SK-N-SH treated with all-trans-retinoic acid at 6 μM for 48 hours (cell line): ENCODE measurements at regions not wholly inside any gene's neighbourhood (a gene's known extent, or its start where the extent isn't known, plus 50 kb on each side); places are given as distances from the start of the nearest gene placed in this dataset.

ENCODE experiments used
- ATAC-seq: fragments of 200-7000 bp; cut with Tn5 transposase; 3 replicates; pipeline ENCODE4 v1.9.1; 2020; ENCODE audit warnings: mild to moderate bottlenecking, moderate library complexity
- ARNTL ChIP-seq: fragments of 450-650 bp; formaldehyde crosslinking; IDR thresholded peaks from 2 replicates; pipeline ENCODE4 v1.5.0; 2020; ENCODE audit warnings: low read depth, mild to moderate bottlenecking, moderate library complexity, borderline replicate concordance
- CSDC2 ChIP-seq: fragments of 250-450 bp; sonication (Bioruptor Pico); IDR thresholded peaks from 2 replicates; pipeline ENCODE4 v1.5.0; 2020; ENCODE audit warnings: mild to moderate bottlenecking, moderate library complexity
- ESRRG ChIP-seq: fragments of 250-450 bp; sonication (Bioruptor Pico); IDR thresholded peaks from 2 replicates; pipeline ENCODE4 v1.6.1; 2021; ENCODE audit warnings: mild to moderate bottlenecking
- GLIS3 ChIP-seq: fragments of 250-450 bp; sonication (Bioruptor Pico); IDR thresholded peaks from 2 replicates; pipeline ENCODE4 v1.5.0; 2020; ENCODE audit warnings: mild to moderate bottlenecking, moderate library complexity
- ISL1 ChIP-seq: fragments of 250-450 bp; sonication (Bioruptor Pico); IDR thresholded peaks from 2 replicates; pipeline ENCODE4 v2.1.2; 2022; ENCODE audit warnings: mild to moderate bottlenecking, moderate library complexity
- OSR1 ChIP-seq: fragments of 250-450 bp; sonication (Bioruptor Pico); IDR thresholded peaks from 2 replicates; pipeline ENCODE4 v1.8.0; 2022; ENCODE audit warnings: moderate library complexity, mild to moderate bottlenecking, inconsistent platforms
- PPARA ChIP-seq: fragments of 250-450 bp; sonication (Bioruptor Pico); IDR thresholded peaks from 2 replicates; pipeline ENCODE4 v1.5.0; 2020; ENCODE audit warnings: mild to moderate bottlenecking, borderline replicate concordance
- RARB ChIP-seq: fragments of 250-450 bp; sonication (Bioruptor Pico); IDR thresholded peaks from 2 replicates; pipeline ENCODE4 v1.8.0; 2021; ENCODE audit warnings: mild to moderate bottlenecking, moderate library complexity
- SNAI2 ChIP-seq: fragments of 250-450 bp; sonication (Bioruptor Pico); IDR thresholded peaks from 2 replicates; pipeline ENCODE4 v1.5.0; 2020; ENCODE audit warnings: mild to moderate bottlenecking, moderate library complexity
- TCF4 ChIP-seq: fragments of 250-450 bp; sonication (Bioruptor Pico); IDR thresholded peaks from 2 replicates; pipeline ENCODE4 v1.8.0; 2021; ENCODE audit warnings: mild to moderate bottlenecking, moderate library complexity, borderline replicate concordance
- ZC3H10 ChIP-seq: fragments of 250-450 bp; sonication (Bioruptor Pico); IDR thresholded peaks from 2 replicates; pipeline ENCODE4 v1.5.1; 2021; ENCODE audit warnings: mild to moderate bottlenecking, moderate library complexity
- ZFP3 ChIP-seq: fragments of 250-450 bp; sonication (Bioruptor Pico); IDR thresholded peaks from 2 replicates; pipeline ENCODE4 v1.5.0; 2020; ENCODE audit warnings: mild to moderate bottlenecking, moderate library complexity
- ZFP30 ChIP-seq: fragments of 450-650 bp; formaldehyde crosslinking; IDR thresholded peaks from 2 replicates; pipeline ENCODE4 v1.5.0; 2022; ENCODE audit warnings: mild to moderate bottlenecking, moderate library complexity
- ZNF565 ChIP-seq: fragments of 450-650 bp; formaldehyde crosslinking; conservative IDR thresholded peaks from 2 replicates; pipeline ENCODE4 v1.5.0; 2020; ENCODE audit warnings: low read depth, mild to moderate bottlenecking, moderate library complexity
- ZNF70 ChIP-seq: fragments of 450-650 bp; formaldehyde crosslinking; IDR thresholded peaks from 2 replicates; pipeline ENCODE4 v1.5.0; 2020; ENCODE audit warnings: mild to moderate bottlenecking, moderate library complexity
- ZNF8 ChIP-seq: fragments of 450-650 bp; formaldehyde crosslinking; IDR thresholded peaks from 2 replicates; pipeline ENCODE4 v1.5.0; 2020; ENCODE audit warnings: mild to moderate bottlenecking, moderate library complexity
- TF ChIP-seq, protein P1 (sequence below): fragments of 250-450 bp; sonication (Bioruptor Pico); IDR thresholded peaks from 2 replicates; pipeline ENCODE4 v1.5.1; 2021; ENCODE audit warnings: mild to moderate bottlenecking, moderate library complexity
- TF ChIP-seq, protein P2 (sequence below): fragments of 250-450 bp; sonication (Bioruptor Pico); IDR thresholded peaks from 2 replicates; pipeline ENCODE4 v1.5.0; 2020; ENCODE audit warnings: mild to moderate bottlenecking, moderate library complexity
- TF ChIP-seq, protein P3 (sequence below): fragments of 250-450 bp; sonication (Bioruptor Pico); IDR thresholded peaks from 2 replicates; pipeline ENCODE4 v1.8.0; 2021; ENCODE audit warnings: low read depth, mild to moderate bottlenecking, moderate library complexity, borderline replicate concordance
- TF ChIP-seq, protein P4 (sequence below): fragments of 250-450 bp; sonication (Bioruptor Pico); IDR thresholded peaks from 2 replicates; pipeline ENCODE4 v1.8.0; 2020; ENCODE audit warnings: mild to moderate bottlenecking, moderate library complexity, borderline replicate concordance

DNA sequence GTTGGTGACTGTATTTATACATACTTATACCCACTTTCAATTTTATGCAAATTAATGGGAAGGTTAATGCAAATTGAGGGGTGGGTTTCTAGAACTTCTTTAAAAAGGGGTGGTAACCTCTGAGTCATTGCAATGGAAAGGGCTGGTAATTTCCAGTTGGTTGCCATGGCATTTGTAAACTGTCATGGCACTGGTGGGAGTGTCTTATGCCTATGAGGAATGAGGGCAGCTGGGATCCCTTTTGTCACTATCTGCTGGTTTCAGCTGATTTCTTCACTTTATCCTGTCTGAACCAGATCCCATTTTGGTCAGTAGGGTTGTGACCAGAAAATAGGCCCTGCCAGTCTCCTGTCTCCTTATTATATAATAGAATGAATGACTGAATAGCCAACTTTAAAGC, 1006.7 kb upstream of the GOT2 start:
- no peak for ATAC-seq
- TF ChIP-seq ZNF8: no peak
- no peak for TF ChIP-seq ZNF70 (CRISPR knock-in tag)
- TF ChIP-seq, protein P1, sequence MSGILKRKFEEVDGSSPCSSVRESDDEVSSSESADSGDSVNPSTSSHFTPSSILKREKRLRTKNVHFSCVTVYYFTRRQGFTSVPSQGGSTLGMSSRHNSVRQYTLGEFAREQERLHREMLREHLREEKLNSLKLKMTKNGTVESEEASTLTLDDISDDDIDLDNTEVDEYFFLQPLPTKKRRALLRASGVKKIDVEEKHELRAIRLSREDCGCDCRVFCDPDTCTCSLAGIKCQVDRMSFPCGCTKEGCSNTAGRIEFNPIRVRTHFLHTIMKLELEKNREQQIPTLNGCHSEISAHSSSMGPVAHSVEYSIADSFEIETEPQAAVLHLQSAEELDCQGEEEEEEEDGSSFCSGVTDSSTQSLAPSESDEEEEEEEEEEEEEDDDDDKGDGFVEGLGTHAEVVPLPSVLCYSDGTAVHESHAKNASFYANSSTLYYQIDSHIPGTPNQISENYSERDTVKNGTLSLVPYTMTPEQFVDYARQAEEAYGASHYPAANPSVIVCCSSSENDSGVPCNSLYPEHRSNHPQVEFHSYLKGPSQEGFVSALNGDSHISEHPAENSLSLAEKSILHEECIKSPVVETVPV (CRISPR knock-in tag): no peak
- TF ChIP-seq TCF4: no peak
- TF ChIP-seq ARNTL (CRISPR knock-in tag): no peak
- TF ChIP-seq SNAI2 (CRISPR knock-in tag): no peak
- TF ChIP-seq, protein P2, sequence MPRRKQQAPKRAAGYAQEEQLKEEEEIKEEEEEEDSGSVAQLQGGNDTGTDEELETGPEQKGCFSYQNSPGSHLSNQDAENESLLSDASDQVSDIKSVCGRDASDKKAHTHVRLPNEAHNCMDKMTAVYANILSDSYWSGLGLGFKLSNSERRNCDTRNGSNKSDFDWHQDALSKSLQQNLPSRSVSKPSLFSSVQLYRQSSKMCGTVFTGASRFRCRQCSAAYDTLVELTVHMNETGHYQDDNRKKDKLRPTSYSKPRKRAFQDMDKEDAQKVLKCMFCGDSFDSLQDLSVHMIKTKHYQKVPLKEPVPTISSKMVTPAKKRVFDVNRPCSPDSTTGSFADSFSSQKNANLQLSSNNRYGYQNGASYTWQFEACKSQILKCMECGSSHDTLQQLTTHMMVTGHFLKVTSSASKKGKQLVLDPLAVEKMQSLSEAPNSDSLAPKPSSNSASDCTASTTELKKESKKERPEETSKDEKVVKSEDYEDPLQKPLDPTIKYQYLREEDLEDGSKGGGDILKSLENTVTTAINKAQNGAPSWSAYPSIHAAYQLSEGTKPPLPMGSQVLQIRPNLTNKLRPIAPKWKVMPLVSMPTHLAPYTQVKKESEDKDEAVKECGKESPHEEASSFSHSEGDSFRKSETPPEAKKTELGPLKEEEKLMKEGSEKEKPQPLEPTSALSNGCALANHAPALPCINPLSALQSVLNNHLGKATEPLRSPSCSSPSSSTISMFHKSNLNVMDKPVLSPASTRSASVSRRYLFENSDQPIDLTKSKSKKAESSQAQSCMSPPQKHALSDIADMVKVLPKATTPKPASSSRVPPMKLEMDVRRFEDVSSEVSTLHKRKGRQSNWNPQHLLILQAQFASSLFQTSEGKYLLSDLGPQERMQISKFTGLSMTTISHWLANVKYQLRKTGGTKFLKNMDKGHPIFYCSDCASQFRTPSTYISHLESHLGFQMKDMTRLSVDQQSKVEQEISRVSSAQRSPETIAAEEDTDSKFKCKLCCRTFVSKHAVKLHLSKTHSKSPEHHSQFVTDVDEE (CRISPR knock-in tag): no peak
- no peak for TF ChIP-seq RARB (CRISPR knock-in tag)
- no peak for TF ChIP-seq ISL1 (CRISPR knock-in tag)
- TF ChIP-seq, protein P3, sequence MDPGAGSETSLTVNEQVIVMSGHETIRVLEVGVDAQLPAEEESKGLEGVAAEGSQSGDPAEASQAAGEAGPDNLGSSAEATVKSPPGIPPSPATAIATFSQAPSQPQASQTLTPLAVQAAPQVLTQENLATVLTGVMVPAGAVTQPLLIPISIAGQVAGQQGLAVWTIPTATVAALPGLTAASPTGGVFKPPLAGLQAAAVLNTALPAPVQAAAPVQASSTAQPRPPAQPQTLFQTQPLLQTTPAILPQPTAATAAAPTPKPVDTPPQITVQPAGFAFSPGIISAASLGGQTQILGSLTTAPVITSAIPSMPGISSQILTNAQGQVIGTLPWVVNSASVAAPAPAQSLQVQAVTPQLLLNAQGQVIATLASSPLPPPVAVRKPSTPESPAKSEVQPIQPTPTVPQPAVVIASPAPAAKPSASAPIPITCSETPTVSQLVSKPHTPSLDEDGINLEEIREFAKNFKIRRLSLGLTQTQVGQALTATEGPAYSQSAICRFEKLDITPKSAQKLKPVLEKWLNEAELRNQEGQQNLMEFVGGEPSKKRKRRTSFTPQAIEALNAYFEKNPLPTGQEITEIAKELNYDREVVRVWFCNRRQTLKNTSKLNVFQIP (CRISPR knock-in tag): no peak
- no peak for TF ChIP-seq OSR1 (CRISPR knock-in tag)
- no peak for TF ChIP-seq CSDC2 (CRISPR knock-in tag)
- TF ChIP-seq GLIS3 (CRISPR knock-in tag): no peak
- TF ChIP-seq, protein P4, sequence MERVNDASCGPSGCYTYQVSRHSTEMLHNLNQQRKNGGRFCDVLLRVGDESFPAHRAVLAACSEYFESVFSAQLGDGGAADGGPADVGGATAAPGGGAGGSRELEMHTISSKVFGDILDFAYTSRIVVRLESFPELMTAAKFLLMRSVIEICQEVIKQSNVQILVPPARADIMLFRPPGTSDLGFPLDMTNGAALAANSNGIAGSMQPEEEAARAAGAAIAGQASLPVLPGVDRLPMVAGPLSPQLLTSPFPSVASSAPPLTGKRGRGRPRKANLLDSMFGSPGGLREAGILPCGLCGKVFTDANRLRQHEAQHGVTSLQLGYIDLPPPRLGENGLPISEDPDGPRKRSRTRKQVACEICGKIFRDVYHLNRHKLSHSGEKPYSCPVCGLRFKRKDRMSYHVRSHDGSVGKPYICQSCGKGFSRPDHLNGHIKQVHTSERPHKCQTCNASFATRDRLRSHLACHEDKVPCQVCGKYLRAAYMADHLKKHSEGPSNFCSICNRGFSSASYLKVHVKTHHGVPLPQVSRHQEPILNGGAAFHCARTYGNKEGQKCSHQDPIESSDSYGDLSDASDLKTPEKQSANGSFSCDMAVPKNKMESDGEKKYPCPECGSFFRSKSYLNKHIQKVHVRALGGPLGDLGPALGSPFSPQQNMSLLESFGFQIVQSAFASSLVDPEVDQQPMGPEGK: no peak
- no peak for TF ChIP-seq ZFP3 (CRISPR knock-in tag)
- TF ChIP-seq ZNF565 (CRISPR knock-in tag): no peak
- TF ChIP-seq ESRRG (CRISPR knock-in tag): no peak
- TF ChIP-seq PPARA (CRISPR knock-in tag): no peak

DNA sequence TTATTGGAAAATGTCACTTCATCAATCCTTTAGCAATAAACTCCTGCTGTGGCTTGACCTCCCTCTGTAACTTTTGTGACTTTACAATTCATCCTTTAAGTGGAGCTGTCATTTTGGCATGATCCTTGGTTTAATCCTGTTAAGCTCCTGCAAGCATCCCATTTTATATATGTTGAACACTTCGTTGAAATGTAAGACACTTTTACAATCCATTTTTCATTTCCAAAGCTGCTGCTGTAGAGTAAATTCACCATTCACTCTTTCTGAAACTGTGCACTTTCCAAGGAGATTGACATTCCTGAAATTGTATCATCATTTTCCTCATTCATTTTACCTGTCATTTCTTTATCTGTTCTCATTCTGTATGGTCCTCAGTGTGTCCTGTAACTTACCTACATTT, 1003.2 kb upstream of the GOT2 start:
- ATAC-seq: no peak

DNA sequence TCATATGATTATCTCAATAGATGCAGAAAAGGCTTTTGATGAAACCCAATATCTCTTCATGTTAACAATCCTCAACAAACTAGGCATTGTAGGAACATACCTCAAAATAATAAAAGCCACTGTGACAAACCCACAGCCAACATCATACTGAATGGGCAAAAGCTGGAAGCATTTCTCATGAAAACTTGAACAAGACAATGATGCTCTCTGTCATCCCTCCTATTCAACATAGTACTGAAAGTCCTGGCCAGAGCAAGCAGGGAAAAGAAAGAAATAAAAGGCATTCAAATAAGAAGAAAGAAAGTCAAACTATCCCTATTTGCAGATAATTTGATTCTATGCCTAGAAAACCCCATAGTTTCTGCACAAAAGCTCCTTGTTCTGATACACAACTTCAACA, 999.2 kb upstream of the GOT2 start:
- no peak for ATAC-seq
- TF ChIP-seq, protein P1 (CRISPR knock-in tag): no peak

More for the DNA sequence above, 1003.2 kb upstream of the GOT2 start:
- TF ChIP-seq, protein P2 (CRISPR knock-in tag): no peak
- TF ChIP-seq ZFP30 (CRISPR knock-in tag) (no peak), ZC3H10 (CRISPR knock-in tag) (no peak), ISL1 (CRISPR knock-in tag) (no peak), ZFP3 (CRISPR knock-in tag) (no peak), SNAI2 (CRISPR knock-in tag) (no peak)
- TF ChIP-seq, all 23 proteins: peak for 0
